Thyroid gland (tissue), 4 donors: ENCODE measurements at regions not wholly inside any gene's neighbourhood (a gene's known extent, or its start where the extent isn't known, plus 50 kb on each side); places are given as distances from the start of the nearest gene placed in this dataset.
A peak's percentile ranks its signal among the peaks of the same experiment; 100 is the strongest.
"Not testable (repeated sequence)": the region's sequence is repeated elsewhere in the genome, so short reads cannot be mapped to it uniquely, and the experiment has no call there.

ENCODE experiments used
- DNase-seq, 2 donors: peaks; one replicate each; pipeline ENCODE4 v3.0.0-alpha.2; 2019
- H3K27ac ChIP-seq, 3 donors: fragments of 200-600 bp; sonication (generic); 1 replicate in 2 of 3; 2 replicates in 1 of 3; pipeline ENCODE4 v1.5.1; 2016 to 2019; ENCODE audit warnings: mild to moderate bottlenecking in 1 of 3, moderate library complexity in 1 of 3
- H3K27me3 ChIP-seq: fragments of 200-600 bp; sonication (generic); one replicate; pipeline ENCODE4 v1.5.1; 2019
- H3K36me3 ChIP-seq, 2 donors: fragments of 200-600 bp; sonication (generic); one replicate each; pipeline ENCODE4 v1.5.1; 2016 to 2019
- H3K4me1 ChIP-seq, 2 donors: fragments of 200-600 bp; sonication (generic); one replicate each; pipeline ENCODE4 v1.5.1; 2017 to 2019
- H3K4me3 ChIP-seq, 3 donors: fragments of 200-600 bp; sonication (generic); replicated peaks in 1 of 3; 1 replicate in 2 of 3; 2 replicates in 1 of 3; pipeline ENCODE4 v1.5.1; 2016; ENCODE audit warnings: mild to moderate bottlenecking in 1 of 3
- H3K9me3 ChIP-seq: fragments of 200-600 bp; sonication (generic); one replicate; pipeline ENCODE4 v1.5.1; 2017
- POLR2A ChIP-seq, 2 donors: fragments of 450-650 bp; IDR thresholded peaks; one replicate each; pipeline ENCODE4 v1.6.1; 2017; ENCODE audit warnings: antibody characterized with exemption in 2 of 2, mild to moderate bottlenecking in 2 of 2, moderate library complexity in 1 of 2
- WGBS, 2 donors: methylation state at CpG; one replicate each; pipeline ENCODE4 v1.1.5; 2017; 5-methylcytosine and 5-hydroxymethylcytosine counted together
- intact Hi-C: fragments of 100-400 bp; cut with DNase I; formaldehyde crosslinking; loops from one replicate; pipeline ENCODE4 v1.15.1; 2023
- TF ChIP-seq, protein P1 (sequence below), 6 experiments: fragments of 200-600 bp in 3 of 6; fragments of 450-650 bp in 3 of 6; sonication (generic) in 3 of 6; IDR thresholded peaks; one replicate each; pipeline ENCODE4 v1.5.1; 2016 to 2019; ENCODE audit warnings: antibody characterized with exemption in 6 of 6, mild to moderate bottlenecking in 2 of 6, inconsistent platforms in 1 of 6, moderate library complexity in 1 of 6

DNA sequence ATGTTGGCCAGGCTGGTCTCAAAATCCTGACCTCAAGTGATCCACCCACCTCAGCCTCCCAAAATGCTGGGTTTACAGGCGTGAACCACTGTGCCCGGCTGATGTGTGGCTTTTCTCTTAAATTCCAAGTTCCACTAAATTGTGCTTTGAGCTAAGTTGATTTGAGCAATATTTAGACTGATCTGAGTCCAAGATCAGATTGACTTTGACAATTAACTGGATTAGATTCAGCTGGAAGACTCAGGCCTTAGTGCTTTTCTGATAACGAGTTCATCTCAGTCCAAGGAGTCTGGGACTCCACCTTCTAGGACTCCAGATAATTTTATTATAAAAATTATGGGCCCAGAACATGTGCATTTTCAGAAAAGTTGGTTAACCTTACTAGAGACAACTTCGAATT is 94.4 kb upstream of the FAM174B start:
- DNase-seq = no peak
- TF ChIP-seq, protein P1, sequence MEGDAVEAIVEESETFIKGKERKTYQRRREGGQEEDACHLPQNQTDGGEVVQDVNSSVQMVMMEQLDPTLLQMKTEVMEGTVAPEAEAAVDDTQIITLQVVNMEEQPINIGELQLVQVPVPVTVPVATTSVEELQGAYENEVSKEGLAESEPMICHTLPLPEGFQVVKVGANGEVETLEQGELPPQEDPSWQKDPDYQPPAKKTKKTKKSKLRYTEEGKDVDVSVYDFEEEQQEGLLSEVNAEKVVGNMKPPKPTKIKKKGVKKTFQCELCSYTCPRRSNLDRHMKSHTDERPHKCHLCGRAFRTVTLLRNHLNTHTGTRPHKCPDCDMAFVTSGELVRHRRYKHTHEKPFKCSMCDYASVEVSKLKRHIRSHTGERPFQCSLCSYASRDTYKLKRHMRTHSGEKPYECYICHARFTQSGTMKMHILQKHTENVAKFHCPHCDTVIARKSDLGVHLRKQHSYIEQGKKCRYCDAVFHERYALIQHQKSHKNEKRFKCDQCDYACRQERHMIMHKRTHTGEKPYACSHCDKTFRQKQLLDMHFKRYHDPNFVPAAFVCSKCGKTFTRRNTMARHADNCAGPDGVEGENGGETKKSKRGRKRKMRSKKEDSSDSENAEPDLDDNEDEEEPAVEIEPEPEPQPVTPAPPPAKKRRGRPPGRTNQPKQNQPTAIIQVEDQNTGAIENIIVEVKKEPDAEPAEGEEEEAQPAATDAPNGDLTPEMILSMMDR (IDR thresholded peaks at IDR 0.05) = no peak
- no peak for TF ChIP-seq POLR2A (IDR thresholded peaks at IDR 0.05)
- Histone ChIP-seq H3K36me3 (no peaks in the 10 kb centered on the region), H3K4me1 (peaks cover 6 to 15% of the 10 kb centered on the region in 2 donors), H3K4me3 (no peak overlapping the region), H3K27ac (no peak overlapping the region), H3K9me3 (no peaks in the 10 kb centered on the region), H3K27me3 (no peaks in the 10 kb centered on the region)
- intact Hi-C loops = no loop called here
- 87 to 88% methylated on average over 4 of the region's 4 CpGs for WGBS, 2 donors

DNA sequence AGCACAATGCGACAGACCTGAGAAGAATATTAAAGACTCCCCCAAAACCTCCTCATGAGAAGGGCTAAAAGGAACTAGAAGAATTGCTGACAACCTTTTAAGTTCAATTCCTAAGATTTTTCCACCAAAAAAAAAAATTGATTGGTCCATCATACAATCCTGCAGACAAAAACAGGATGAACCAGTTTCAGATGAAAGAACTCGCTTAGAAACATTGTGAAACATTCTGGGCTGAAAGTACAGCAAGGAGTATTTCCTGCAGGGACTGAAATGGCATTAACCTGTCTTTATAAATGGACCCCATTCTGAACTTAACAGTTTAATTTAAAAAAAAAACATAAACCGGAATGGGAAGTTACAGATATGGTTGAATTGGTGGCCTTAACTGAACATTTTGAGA is 96.0 kb upstream of the FAM174B start:
- Histone ChIP-seq H3K27ac (peak overlapping the region; percentile 30 to 72 (median 51)), H3K27me3 (no peaks in the 10 kb centered on the region), H3K9me3 (no peaks in the 10 kb centered on the region), H3K36me3 (no peaks in the 10 kb centered on the region), H3K4me3 (no peak overlapping the region), H3K4me1 (peaks cover 6 to 15% of the 10 kb centered on the region in 2 donors)
- TF ChIP-seq, protein P1 (IDR thresholded peaks at IDR 0.05) = no peak
- no peak for TF ChIP-seq POLR2A (IDR thresholded peaks at IDR 0.05)
- no peak for DNase-seq
- intact Hi-C loops = no loop called here
- WGBS, 2 donors = 47 to 62% methylated on average over 3 of the region's 3 CpGs

DNA sequence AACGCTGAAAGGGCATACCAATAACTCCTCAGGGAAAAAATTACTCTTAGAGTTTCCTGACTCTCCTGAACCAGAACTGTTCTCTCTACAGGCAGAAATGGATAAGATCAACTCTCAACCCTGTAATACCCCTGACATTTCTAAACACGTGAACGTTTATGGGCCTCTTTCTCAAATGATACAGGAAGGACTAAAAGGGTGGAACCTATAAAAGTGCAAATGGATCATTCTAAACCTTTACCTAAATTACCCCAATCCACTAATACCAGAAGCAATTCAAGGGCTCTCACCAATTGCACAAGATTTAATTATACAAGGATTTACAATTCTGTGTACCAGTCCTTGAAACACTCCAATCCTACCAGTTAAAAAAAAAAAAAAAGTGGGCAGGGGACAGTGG is 98.0 kb upstream of the FAM174B start:
- Histone ChIP-seq H3K36me3 (no peaks in the 10 kb centered on the region), H3K4me3 (no peak overlapping the region), H3K27me3 (no peaks in the 10 kb centered on the region), H3K4me1 (peaks cover 6 to 15% of the 10 kb centered on the region in 2 donors), H3K9me3 (no peaks in the 10 kb centered on the region), H3K27ac (no peak overlapping the region)
- 89 to 91% methylated on average over 3 of the region's 3 CpGs for WGBS, 2 donors
- intact Hi-C loops = no loop called here
- no peak for DNase-seq
- no peak for TF ChIP-seq POLR2A (IDR thresholded peaks at IDR 0.05)
- TF ChIP-seq, protein P1 (IDR thresholded peaks at IDR 0.05) = no peak

DNA sequence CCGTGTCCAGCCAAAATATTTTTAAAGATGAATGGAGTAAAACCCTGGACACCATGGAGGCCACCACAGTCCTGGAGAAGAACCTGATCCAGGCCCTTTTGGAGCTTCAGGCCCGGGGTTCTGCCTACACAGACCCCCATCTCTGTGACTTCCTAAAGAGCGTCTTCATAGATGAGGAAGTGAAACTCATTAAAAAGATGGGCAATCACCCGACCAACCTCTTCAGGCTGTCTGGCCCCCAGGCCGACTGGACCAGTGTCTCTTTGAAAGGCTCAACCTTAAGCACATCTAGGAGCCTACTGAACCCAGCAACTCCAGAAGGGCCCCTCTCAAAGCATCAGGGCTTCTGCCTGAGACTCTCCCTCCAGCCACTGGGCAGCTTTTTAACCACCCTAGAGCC is 107.9 kb upstream of the FAM174B start:
- no peak overlapping the region for H3K4me3 ChIP-seq
- no peak overlapping the region for H3K27ac ChIP-seq
- 91 to 93% methylated on average over 5 of the region's 5 CpGs for WGBS, 2 donors
- no peaks in the 10 kb centered on the region for H3K4me1 ChIP-seq
- no peaks in the 10 kb centered on the region for H3K9me3 ChIP-seq
- intact Hi-C loops = no loop called here
- no peaks in the 10 kb centered on the region for H3K27me3 ChIP-seq
- no peak for DNase-seq
- TF ChIP-seq, protein P1 (IDR thresholded peaks at IDR 0.05) = no peak
- no peak for TF ChIP-seq POLR2A (IDR thresholded peaks at IDR 0.05)
- H3K36me3 ChIP-seq = no peaks in the 10 kb centered on the region

DNA sequence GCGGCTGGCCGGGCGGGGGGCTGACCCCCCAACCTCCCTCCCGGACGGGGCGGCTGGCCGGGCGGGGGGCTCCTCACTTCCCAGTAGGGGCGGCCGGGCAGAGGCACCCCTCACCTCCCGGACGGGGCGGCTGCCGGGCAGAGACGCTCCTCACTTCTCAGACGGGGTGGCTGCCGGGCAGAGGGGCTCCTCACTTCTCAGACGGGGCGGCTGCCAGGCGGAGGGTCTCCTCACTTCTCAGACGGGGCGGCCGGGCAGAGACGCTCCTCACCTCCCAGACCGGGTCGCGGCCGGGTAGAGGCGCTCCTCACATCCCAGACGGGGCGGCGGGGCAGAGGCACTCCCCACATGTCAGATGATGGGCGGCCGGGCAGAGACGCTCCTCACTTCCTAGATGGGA is 112.6 kb upstream of the FAM174B start:
- intact Hi-C loops, H3K4me1 ChIP-seq, H3K9me3 ChIP-seq, H3K4me3 ChIP-seq, H3K36me3 ChIP-seq, H3K27ac ChIP-seq, H3K27me3 ChIP-seq, DNase-seq: not testable (repeated sequence)
- 94% methylated on average over 10 of the region's 35 CpGs; no CpG with 5 or more reads in 1 of the 2 donors for WGBS, 2 donors

DNA sequence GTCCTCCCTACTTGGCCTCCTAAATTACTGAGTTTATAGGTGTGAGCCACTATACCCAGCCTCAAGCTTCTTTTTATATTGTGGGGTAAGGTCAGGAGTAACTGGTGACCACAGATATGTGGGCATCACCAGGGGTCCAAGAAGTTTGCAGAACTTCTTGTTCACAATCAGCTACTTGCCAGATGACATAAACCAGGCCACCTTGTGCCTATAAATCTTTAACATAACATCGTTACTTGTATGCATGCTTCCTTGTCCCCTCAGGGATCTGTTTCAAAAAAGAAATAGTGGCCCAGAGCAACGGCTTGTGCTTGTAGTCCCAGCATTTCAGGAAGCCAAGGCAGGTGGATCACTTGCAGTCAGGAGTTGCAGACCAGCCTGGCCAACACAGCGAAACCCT is 115.1 kb upstream of the FAM174B start:
- no peak for TF ChIP-seq POLR2A (IDR thresholded peaks at IDR 0.05)
- TF ChIP-seq, protein P1 (IDR thresholded peaks at IDR 0.05) = no peak

More for the DNA sequence above, 115.1 kb upstream of the FAM174B start:
- intact Hi-C loops = no loop called here
- Histone ChIP-seq H3K36me3 (no peaks in the 10 kb centered on the region), H3K4me3 (no peak overlapping the region), H3K27me3 (no peaks in the 10 kb centered on the region), H3K9me3 (no peaks in the 10 kb centered on the region), H3K4me1 (no peaks in the 10 kb centered on the region), H3K27ac (no peak overlapping the region)
- WGBS, 2 donors = 79 to 91% methylated on average over 3 of the region's 3 CpGs
- DNase-seq = no peak
